Right renal pelvis (tissue), 4 donors: ENCODE measurements at regions not wholly inside any gene's neighbourhood (a gene's known extent, or its start where the extent isn't known, plus 50 kb on each side); places are given as distances from the start of the nearest gene placed in this dataset.

Experiments
- DNase-seq, 4 donors: peaks; one replicate each; pipeline ENCODE4 v3.0.0-alpha.2; 2013; ENCODE audit warnings: low read depth in 4 of 4, low spot score in 3 of 4, missing footprints in 1 of 4

DNA sequence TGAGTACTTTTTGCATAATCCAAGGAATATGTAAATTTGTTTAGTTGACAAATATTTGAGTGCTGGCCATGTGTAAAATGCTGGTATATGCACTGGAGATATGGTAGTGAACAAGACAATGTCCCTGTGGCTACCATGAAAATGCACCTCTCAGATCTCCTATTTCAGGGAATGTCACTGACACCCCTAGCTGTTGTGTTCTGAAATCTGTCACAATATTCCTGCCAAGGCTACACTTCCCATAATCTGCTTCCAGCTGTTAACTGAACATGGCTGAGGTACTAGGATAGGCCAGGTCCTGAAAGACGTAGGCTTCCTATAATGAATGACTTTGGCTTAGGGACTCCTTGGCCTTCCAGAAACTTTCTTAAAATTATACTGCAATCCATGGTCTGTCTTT, 197.8 kb downstream of the ZNF648 start:
- no peak for DNase-seq

DNA sequence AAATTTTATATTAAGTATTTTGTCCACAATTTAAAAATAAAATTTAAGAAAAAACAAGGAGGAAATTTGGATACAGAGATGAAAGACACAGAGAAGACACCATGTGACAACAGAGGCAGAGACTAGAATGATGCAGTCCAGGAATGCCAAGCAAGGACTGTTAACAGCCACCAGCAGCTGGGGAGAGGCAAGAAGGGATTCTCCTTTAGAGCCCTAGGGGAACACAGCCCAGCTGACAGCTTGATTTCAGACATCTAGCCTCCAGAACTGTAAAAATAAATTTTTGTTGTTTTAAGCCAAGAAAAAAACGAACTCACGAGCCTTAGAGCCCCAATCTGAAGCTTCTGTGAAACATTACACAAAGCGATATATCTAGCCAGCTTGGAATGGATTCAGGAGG, 198.5 kb downstream of the ZNF648 start:
- no peak for DNase-seq

- DNase-seq = no peak
Observed at GRCh38 chr1:181858135-181858534, 203.4 kb downstream of the ZNF648 start.
